OCI-LY3 (cell line): ENCODE measurements at regions not wholly inside any gene's neighbourhood (a gene's known extent, or its start where the extent isn't known, plus 50 kb on each side); places are given as distances from the start of the nearest gene placed in this dataset.
A peak's percentile ranks its signal among the peaks of the same experiment; 100 is the strongest.

Experiments used
- H2AFZ ChIP-seq: fragments of 200-600, 300-600 bp; shearing (Covaris generic); 2 replicates; pipeline ENCODE4 v1.6.0; 2014; ENCODE audit warnings: antibody characterized with exemption, low read depth, low read length
- H3K27ac ChIP-seq: fragments of 200-600, 300-600 bp; sonication (generic); 2 replicates; pipeline ENCODE4 v1.5.1; 2014; ENCODE audit warnings: mild to moderate bottlenecking, low read length, moderate library complexity, mixed read lengths
- H3K27me3 ChIP-seq: fragments of 200-600, 300-600 bp; sonication (generic); 2 replicates; pipeline ENCODE4 v1.6.1; 2014; ENCODE audit warnings: low read depth, low read length, mixed read lengths
- H3K36me3 ChIP-seq: fragments of 200-600, 300-600 bp; sonication (generic); replicated peaks from 2 replicates; pipeline ENCODE3; 2014; ENCODE audit warnings: low read depth, low read length, mixed read lengths
- H3K4me1 ChIP-seq: fragments of 300-600, 200-600 bp; sonication (generic); 2 replicates; pipeline ENCODE4 v1.6.1; 2014; ENCODE audit warnings: low read length, mixed read lengths
- H3K4me2 ChIP-seq: fragments of 200-600, 300-600 bp; sonication (generic); 2 replicates; pipeline ENCODE4 v1.6.1; 2014; ENCODE audit warnings: low read length, mixed read lengths
- H3K4me3 ChIP-seq: fragments of 300-600, 200-600 bp; sonication (generic); 2 replicates; pipeline ENCODE4 v1.5.1; 2014; ENCODE audit warnings: antibody characterized with exemption, mild to moderate bottlenecking, low read length, moderate library complexity
- H3K79me2 ChIP-seq: fragments of 300-600, 200-600 bp; shearing (Covaris generic); 2 replicates; pipeline ENCODE4 v1.6.1; 2014; ENCODE audit warnings: mild to moderate bottlenecking, low read length, mixed read lengths
- H3K9ac ChIP-seq: fragments of 300-600, 200-600 bp; shearing (Covaris generic); 2 replicates; pipeline ENCODE4 v1.6.0; 2014; ENCODE audit warnings: mild to moderate bottlenecking, low read length, moderate library complexity
- H3K9me3 ChIP-seq: fragments of 200-600, 300-600 bp; shearing (Covaris generic); 2 replicates; pipeline ENCODE4 v1.6.1; 2014; ENCODE audit warnings: low read length, mixed read lengths; ENCODE audit not compliant: insufficient read depth
- H4K20me1 ChIP-seq: fragments of 200-600, 300-600 bp; sonication (generic); 2 replicates; pipeline ENCODE4 v1.6.1; 2016; ENCODE audit warnings: low read length, mixed read lengths; ENCODE audit not compliant: insufficient read depth
- CTCF ChIP-seq: fragments of 200-600, 300-600 bp; sonication (generic); IDR thresholded peaks from 2 replicates; pipeline ENCODE4 v1.5.1; 2014; ENCODE audit warnings: antibody characterized with exemption, low read length, low read depth
- EZH2phosphoT487 ChIP-seq: fragments of 200-600 bp; shearing (Covaris generic); IDR thresholded peaks from 2 replicates; pipeline ENCODE4 v1.6.1; 2018; ENCODE audit warnings: antibody characterized with exemption, mixed run types, low read depth

- Histone ChIP-seq H3K27ac (no peak overlapping the region), H3K4me3 (no peak overlapping the region), H3K4me2 (no peak overlapping the region), H3K79me2 (no peaks in the 10 kb centered on the region), H3K9me3 (no peaks in the 10 kb centered on the region), H3K9ac (no peak overlapping the region), H3K27me3 (no peaks in the 10 kb centered on the region), H3K36me3 (no peaks in the 10 kb centered on the region), H4K20me1 (no peaks in the 10 kb centered on the region), H2AFZ (no peak overlapping the region), H3K4me1 (no peaks in the 10 kb centered on the region)
- TF ChIP-seq EZH2phosphoT487 (no peak), CTCF (no peak)
Observed at GRCh38 chr2:220051716-220052115, 424.3 kb downstream of the SLC4A3 start.

GRCh38 chr2:220053919-220054318 lies 426.5 kb downstream of the SLC4A3 start:
- Histone ChIP-seq H3K27me3 (no peaks in the 10 kb centered on the region), H3K4me3 (no peak overlapping the region), H3K79me2 (no peaks in the 10 kb centered on the region), H3K4me1 (no peaks in the 10 kb centered on the region), H3K9me3 (no peaks in the 10 kb centered on the region), H3K36me3 (no peaks in the 10 kb centered on the region), H3K9ac (no peak overlapping the region), H4K20me1 (no peaks in the 10 kb centered on the region), H3K27ac (no peak overlapping the region), H2AFZ (no peak overlapping the region), H3K4me2 (no peak overlapping the region)
- TF ChIP-seq EZH2phosphoT487 (no peak), CTCF (peak; percentile 48)

GRCh38 chr2:220057391-220057790 lies 430.0 kb downstream of the SLC4A3 start:
- H2AFZ ChIP-seq: no peak overlapping the region
- H3K4me2 ChIP-seq: no peak overlapping the region
- no peaks in the 10 kb centered on the region for H4K20me1 ChIP-seq
- no peaks in the 10 kb centered on the region for H3K27me3 ChIP-seq
- H3K27ac ChIP-seq: no peak overlapping the region
- no peaks in the 10 kb centered on the region for H3K4me1 ChIP-seq
- H3K36me3 ChIP-seq: no peaks in the 10 kb centered on the region
- no peak overlapping the region for H3K9ac ChIP-seq
- H3K79me2 ChIP-seq: no peaks in the 10 kb centered on the region
- TF ChIP-seq CTCF (no peak), EZH2phosphoT487 (no peak)
- H3K4me3 ChIP-seq: no peak overlapping the region
- H3K9me3 ChIP-seq: no peaks in the 10 kb centered on the region

- Histone ChIP-seq H3K79me2 (no peaks in the 10 kb centered on the region), H3K36me3 (no peaks in the 10 kb centered on the region), H3K9me3 (no peaks in the 10 kb centered on the region), H3K27me3 (no peaks in the 10 kb centered on the region), H3K4me1 (no peaks in the 10 kb centered on the region), H3K4me3 (no peak overlapping the region), H3K4me2 (no peak overlapping the region), H3K9ac (no peak overlapping the region), H4K20me1 (no peaks in the 10 kb centered on the region), H3K27ac (no peak overlapping the region), H2AFZ (no peak overlapping the region)
- TF ChIP-seq EZH2phosphoT487: no peak
- TF ChIP-seq CTCF: no peak
Observed at GRCh38 chr2:220057916-220058315, 430.5 kb downstream of the SLC4A3 start.
